Vagina (tissue), 2 donors: ENCODE measurements at regions not wholly inside any gene's neighbourhood (a gene's known extent, or its start where the extent isn't known, plus 50 kb on each side); places are given as distances from the start of the nearest gene placed in this dataset.

ENCODE experiments used
- CTCF ChIP-seq, 3 experiments: fragments of 450-650 bp in 2 of 3; fragments of 200-600 bp in 1 of 3; sonication (generic) in 1 of 3; IDR thresholded peaks; one replicate each; pipeline ENCODE4 v1.5.1; 2017 to 2019; ENCODE audit warnings: antibody characterized with exemption in 3 of 3, mild to moderate bottlenecking in 2 of 3, moderate library complexity in 2 of 3
- POLR2AphosphoS5 ChIP-seq, 2 donors: sonication (generic); formaldehyde crosslinking; IDR thresholded peaks; one replicate each; pipeline ENCODE4 v1.9.0; 2017; ENCODE audit warnings: antibody characterized with exemption in 2 of 2, mild to moderate bottlenecking in 2 of 2, low read depth in 1 of 2; ENCODE audit not compliant: insufficient read depth in 1 of 2

GRCh38 chr12:124387528-124387911, 92.6 kb downstream of the RFLNA start:
- no peak for TF ChIP-seq CTCF (IDR thresholded peaks at IDR 0.05)
- TF ChIP-seq POLR2AphosphoS5 (IDR thresholded peaks at IDR 0.05; ENCODE audit: insufficient read depth in 1 of 2, low read depth in 1 of 2) = no peak
